Hepatic stellate cell (primary cell): ENCODE measurements at regions not wholly inside any gene's neighbourhood (a gene's known extent, or its start where the extent isn't known, plus 50 kb on each side); places are given as distances from the start of the nearest gene placed in this dataset.

ENCODE experiments used
- DNase-seq: peaks from one replicate; pipeline ENCODE4 v3.0.0; 2011; ENCODE audit warnings: low spot score

DNA sequence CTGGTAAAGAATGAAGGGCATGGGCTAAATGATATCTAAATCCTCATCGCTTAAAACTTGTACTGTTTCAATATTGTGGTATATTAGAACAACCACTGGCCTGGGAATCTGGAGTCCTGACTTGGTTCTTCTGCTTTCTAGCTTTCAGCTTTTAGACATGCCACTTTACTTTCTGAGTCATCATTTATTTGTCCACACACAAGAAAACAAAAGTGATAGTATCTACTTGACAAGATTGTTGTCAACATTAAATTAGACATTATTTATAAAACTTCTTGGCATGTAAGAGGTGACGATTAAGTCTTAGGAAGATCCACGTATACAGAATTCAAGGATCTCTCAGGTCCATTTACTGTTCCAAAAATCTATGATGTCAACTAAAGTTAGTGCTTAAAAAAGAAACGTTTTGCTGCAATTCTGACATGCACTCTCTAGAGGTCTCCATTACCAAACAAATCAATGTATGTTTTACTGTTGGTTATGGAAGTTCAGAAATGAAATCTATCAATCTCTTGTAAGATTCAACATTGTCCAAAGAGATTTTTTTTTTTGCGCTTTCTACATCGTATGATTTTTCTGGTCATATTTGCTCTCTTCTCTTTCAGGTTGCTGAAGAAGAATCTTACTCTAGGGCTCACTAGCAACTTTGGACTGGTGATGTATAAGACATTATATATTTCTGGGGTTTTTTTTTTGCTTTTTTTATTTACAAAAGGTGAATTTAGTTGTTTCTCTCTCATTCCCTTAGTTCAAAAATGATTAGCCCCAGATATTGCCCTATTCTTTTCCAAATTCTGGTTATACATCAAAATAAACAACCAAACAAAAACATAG is 53.6 kb upstream of the DYNC1I1 start:
- no peak for DNase-seq

DNA sequence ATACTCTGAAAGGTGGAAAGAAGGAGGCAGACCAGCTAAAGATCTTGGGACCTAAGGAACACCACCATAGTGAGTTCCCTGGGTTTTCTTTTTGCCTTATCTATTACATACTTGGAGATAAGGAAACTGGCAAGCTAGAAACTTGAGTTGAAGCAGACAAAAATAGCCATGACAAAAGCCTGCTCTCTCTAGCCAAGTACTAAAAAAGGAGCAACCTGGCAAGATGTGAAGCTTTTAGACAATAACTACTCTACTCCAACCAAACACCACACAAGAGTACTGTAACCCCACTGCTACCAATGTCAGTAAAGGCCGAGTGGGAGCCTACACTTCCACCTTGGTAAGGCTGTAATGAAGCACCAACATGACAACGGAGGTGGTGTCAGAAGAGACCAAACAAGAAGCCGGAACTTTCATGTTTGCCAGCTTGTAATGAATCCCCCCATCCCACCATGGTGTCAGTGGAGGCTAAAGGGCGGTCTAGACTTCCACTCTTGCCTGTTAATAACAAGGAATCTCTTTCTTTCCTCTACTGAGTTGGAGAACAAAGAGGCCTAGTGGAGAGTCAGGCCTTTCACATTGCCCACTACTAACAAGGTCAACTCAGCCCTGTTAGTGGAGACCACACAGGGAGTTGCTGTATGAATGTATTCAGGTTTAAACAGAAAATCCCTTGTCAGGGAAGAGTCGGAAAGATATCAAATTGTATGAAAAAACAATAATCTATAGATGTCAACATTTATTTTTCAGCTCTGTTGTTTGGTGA is 55.8 kb upstream of the DYNC1I1 start:
- no peak for DNase-seq

DNA sequence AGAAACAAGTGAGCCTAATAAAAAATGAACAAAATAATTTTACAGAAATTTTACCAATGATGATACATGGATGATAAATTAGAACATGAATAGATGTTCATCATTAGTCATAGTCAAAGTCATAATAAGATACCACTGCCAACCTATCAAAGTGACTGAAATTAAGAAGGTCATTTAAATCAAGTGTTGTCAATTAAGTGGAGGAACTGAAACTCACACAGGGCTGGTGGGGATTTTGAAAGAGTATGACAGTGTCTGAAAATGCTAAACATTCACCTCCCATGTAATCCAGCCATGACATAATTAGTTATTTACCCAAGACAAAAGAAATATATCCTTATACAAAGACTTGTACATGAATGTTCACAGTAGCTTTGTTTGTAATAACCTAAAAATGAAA is 57.1 kb upstream of the DYNC1I1 start:
- DNase-seq = no peak

DNA sequence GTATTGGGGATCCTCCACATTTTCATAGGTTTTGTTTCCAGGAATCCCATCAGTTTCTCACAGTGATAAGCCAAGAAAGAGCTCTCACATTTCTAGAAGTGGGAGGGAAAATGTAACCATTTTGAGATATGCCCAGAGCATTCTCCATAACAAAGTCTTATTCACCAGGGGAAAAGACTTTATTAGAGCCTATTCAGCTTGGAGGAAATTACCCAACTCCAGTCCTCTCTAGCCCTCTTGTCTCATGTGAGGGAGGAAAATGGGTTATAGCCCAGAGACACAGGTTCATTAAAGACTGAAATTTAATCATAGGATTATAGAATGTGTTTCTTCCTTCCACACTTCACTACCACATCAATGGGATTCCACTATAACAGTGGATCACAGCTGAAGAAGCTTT is 61.6 kb upstream of the DYNC1I1 start:
- no peak for DNase-seq

DNA sequence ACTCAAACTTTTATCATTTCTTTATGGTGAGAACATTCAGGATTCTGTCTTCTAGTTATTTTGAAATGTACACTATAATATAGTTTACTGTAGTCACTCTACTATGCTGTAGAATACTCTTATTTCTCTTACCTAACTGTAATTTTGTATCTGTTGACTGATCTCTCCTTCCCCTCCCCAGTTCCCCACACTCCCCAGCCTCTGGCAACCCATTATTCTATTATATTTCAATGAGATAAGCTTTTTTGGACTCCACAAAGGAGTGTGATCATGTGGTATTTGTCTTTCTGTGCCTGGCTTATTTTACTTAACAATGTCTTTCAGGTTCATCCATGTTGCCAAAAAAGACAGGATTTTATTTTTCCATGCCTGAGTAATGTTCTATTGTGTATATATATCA is 71.4 kb upstream of the DYNC1I1 start:
- no peak for DNase-seq

DNA sequence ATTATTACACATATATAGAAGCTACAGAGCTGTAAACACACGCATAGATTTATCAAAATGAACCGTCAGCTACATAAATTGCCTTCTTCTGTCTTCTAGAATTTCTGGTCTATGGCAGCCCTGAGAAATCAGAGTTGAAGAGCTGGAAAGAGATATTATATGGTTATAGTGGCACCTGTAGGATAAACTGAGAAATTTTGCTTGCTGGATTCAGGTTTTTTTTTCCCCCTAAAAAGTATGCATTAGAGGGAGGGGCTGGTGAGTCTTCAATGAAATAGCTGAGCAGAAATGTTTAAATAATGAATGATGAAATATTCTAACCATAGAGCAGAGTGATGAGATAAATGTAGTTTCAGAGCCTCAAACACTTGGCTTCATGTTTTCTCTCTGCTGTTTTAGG is 78.0 kb upstream of the DYNC1I1 start:
- DNase-seq = no peak

DNA sequence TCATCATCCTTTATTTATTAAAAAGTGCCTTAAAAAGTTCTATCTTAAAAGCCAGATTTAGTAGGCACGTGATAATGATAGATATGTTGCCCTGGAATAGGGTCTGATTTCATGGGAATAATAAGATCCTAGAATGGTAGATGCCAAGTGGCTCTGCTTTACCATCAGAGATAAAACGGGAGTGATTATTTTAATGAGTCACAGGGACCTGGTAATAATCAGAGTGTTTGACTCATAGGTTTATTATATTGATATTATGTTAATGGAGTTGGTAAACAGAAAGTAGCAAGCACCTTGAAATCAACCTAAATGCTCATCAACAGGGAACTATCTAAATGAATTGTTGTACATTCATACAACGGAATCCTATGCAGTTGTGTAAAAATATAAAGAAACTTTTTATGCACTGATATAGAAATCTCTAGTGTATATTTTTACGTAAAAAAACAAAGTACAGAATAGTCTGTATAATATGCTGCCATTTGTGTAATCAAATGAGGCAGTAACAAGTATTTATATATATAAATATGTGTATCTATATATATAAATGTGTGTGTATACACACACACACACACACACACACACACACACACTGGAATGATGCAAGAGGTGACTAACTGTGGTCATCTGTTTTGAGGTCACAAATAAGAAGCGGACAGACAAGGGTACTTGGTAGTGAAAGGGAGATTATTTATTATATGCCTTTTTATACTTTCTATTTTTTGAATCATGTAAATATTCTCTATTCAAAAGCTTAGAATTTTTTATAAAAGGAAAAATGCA is 78.6 kb upstream of the DYNC1I1 start:
- DNase-seq = no peak

DNA sequence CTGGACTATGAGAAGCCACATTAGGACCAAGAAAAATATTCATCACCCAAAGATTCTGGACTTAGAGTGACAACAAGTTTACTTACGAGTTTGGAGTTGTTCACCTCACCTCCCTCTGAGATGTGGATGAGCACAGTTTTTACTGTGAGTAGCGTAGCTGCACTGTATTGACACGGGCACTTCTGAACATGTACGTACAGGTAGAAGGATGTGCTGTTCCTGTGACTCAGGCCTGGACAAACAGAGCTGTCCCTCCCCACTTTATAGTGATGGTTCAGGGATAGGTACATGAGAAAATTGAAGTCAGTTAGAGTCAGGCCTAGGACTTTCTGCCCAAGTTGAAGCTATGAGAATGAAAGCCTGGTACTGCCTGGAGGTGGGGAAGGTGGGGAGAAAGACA is 80.9 kb upstream of the DYNC1I1 start:
- DNase-seq = no peak

DNA sequence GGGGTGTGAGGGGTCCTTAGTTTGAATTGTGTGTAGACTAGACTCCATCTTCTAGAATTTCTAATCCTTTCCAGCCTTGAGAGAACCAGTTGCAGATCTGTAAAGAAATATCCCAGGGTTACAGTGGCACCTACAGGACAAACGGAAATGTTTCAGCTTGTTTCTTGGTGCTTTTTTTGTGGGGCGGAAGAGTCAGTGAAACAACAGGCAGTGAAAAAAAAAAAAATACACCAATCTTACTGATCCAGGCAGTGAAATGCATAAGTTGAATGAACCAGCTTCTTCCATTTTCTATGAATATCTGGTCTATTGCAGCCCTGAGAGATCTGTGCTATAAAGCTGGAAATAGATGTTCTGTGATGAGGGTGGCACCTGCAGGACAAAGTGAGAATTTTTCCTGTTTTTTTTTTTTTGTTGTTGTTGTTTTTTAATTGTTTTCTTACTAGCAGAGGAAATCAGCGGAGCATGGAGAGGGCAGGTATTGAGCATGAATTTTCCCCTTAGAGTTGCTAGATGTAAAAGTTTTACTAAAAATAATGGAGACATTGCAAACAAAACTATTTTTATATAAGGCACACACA is 81.9 kb upstream of the DYNC1I1 start:
- DNase-seq = peak; percentile 2

DNA sequence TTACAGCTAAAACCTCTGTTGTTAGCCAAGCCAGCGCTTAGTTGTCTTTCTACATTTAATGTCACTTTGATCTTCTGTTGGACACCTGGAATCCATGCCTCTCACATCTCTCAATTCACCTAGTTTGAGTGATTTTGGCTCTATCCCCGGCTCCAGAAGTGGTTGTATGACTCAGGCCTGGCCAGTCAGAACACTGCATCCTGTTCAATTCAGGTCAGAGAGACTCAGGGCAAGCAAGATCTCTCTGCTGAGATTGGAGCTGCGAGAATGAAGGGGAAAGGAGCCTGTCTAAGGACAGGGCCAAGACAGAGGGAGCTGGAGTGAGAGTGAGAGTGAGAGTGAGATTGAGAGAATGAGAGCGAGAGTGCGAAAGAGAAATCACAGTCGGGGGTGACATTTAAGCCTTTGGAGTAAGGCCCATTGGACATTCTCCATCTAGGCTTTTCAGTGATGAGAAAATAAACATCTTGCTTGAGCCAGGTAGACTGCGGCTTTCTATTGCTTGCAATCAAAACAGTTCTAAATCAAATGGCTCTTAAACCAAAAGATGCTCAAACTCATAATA is 83.3 kb upstream of the DYNC1I1 start:
- DNase-seq = no peak

DNA sequence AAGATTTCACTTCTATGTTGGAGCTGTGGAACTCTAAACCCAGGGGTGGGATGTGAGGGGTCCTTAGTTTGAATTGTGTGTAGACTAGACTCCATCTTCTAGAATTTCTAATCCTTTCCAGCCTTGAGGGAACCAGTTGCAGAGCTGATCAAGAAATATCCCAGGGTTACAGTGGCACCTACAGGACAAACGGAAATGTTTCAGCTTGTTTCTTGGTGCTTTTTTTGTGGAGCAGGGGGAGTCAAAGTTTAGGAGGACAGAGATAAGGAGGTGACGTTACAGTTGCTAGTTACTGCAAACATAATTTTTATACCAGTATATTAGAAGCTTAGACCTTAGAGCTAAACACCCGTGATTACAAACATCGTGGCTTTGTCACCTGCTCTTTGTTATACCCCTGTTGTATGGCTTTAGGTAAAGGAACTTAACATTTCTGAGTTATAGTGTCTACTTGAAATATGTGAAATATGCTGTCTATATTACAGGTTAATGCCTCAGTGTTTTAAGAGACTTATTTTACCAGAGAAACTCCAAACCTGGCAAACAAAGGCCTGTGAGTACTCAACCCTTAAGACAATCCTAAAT is 84.5 kb upstream of the DYNC1I1 start:
- peak; percentile 8 for DNase-seq

DNA sequence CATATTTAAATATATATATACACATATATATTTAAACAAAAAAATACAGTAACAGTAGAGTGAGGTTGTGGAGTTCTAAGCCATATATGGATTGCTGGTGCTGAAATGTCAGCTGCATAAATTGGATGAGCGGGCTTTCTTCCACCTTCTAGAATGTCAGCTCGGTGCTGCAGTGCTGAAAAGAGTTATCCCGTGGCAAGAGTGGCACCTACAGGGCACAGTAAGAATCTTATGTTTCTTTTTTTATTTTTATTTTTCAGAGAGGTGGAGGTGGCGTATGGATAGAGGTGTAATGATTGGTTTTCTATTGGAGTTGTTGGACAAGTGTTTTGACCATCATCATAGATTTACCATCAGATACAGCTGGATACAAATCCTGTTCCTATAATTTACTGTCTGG is 86.2 kb upstream of the DYNC1I1 start:
- DNase-seq = peak; percentile 4

DNA sequence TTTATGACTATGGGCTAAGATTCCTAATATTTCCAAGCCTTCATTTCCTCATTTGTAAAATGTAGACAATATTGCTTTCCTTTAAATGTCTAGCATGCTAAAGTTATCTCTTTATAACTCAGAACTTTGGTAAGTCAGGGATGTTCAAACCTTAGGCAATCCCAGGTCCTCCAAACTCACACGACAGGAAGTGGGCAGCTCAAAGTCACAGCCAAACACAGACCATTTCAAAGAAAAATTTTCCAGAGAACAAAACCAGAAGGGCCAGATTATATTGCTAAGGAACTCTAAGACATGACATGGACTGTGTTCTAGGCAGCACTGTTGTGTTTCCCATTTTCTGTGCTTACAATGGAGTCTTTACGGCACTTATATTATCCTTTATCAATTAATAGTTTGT is 87.8 kb upstream of the DYNC1I1 start:
- no peak for DNase-seq

DNA sequence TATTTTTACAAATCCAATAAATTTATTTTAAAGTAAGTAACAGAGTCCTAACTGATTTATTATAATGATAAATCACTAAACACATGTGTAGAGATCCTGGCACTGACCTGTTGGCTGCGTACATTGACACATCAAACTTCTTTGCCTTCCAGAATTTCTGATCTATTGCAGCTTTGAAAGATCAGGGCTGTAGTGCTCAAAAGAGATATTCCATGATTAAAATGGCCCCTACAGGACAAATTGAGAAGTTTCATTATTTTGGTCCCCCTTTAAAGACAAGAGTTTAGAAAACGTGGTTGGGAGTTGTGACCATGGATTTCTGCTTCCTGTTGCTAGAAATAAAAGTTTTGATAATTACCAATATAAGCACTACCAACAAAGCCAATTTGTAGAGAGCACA is 87.7 kb upstream of the PDK4 start:
- no peak for DNase-seq

DNA sequence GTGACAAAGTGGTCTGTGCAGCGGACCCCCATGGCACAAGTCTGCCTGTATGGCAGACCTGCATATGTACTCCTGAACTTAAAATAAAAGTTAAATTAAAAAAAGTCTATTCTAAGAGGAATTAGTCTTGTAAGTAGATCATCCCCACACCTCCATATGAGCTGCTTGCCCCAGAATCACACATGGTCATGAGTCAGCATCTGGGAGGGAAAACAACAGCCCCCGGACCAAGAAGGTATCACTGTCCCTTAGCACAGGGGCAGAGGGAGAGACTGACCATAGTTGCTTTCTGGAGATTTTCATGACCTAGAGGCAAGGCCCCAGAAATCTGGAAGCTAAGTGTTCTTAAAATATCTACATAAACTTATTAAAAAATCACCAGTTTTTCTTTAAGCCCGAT is 86.6 kb upstream of the PDK4 start:
- DNase-seq = no peak

DNA sequence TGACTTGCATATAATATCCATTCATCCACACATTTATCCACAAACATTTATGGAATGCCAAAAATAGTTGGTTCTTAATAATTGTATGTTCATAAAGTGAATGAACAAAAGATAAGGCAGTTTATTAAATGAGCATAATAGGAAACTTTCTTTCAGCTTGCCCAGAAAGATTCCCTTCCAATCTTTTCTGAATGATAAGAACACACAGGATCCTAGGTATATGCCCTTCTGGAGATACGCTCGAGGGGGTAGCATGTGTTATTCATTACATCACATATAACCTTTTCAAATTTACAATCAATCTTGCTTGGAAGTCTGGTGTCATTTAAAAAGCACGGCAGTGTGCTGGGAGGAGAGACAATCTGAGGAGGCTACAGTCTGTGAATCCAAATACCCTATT is 80.4 kb upstream of the PDK4 start:
- no peak for DNase-seq

DNA sequence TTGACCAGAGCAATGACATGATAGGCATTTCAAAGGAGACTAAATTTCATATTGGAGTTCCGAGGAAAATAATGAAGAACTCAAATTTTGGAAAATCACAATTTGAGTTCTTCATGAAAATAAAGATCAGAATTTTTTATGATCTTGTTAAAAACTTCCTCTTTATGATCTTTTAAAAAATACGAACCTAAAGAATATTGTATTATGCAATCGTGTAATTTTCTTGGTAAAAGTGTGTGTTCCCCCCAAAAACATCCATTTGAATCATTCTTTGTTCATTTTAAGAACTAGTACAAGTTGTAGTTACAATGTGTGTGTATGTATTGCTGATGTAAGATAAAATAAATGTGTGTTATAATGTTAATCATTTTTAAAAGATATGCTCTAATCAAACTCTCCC is 79.3 kb upstream of the PDK4 start:
- DNase-seq = no peak

DNA sequence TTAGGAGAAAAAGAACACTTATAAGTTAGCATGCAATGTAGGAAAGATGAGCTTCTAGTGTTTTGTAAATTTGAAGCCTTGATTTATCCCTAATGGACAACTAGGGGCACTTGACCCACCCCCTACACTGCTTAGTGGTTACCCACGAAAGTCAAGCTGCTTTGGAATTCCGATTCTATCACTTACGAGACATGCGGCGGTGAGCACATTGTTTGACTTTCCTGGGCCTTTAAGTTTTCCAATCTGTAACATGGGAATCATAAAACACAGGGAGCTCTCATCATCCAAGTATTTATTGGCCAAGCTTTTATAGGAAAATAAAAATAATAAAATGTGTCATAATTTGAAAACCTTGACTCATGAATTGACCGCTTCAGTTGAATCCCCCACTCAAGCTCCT is 78.7 kb upstream of the PDK4 start:
- DNase-seq = no peak

DNA sequence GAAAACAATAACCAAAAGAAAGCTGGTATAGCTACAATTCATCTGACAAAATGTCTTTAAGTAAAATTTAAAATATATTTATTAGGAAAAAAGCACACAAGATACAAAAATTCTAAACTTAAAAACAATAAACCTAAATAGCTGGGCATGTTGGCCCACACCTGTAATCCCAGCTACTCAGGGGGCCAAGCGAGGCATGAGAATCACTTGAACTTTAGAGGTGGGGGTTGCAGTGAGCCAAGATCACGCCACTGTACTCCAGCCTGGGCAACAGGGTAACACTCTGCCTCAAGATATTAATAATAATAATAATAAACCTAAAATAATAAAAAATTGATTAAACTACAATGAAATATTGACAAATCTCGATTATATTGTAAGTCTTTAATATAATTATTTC is 77.8 kb upstream of the PDK4 start:
- DNase-seq = no peak

DNA sequence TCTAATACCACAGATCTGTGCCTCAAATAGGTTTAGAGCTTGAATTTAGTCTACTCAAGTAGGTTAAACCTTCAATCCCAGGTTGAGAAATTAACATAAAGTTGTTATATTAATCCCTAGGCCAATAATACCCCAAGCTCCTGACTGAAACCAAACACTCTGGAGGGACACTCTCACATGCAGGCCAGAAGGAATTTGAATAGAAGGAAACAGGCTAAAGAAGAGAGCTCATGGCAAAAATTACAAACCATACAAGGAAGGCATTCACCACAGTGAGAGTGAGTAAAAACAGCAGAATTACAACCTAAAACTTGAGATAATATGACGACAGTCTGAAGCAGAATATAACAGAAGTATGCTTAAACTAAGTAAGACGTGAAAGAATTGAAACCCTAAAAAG is 76.1 kb upstream of the PDK4 start:
- no peak for DNase-seq

DNA sequence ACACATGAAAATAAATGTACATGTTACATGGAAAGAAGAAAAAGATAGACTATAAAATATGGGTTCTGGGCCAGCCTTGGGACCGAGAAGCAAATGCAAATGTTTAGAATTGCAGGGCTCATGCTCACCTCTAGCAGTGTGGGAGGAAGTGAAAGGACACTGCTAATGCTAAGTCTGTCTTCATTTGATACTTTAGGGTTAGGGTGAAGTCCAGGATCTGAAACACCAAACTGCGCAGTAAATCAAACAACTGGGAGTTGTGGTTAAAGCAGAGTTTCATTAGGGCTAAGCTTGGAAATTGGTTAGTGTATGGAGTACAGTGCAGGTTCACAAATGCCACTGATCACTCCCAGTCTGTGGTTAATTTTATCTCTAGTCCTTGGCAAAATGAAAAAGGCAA is 73.2 kb upstream of the PDK4 start:
- no peak for DNase-seq

DNA sequence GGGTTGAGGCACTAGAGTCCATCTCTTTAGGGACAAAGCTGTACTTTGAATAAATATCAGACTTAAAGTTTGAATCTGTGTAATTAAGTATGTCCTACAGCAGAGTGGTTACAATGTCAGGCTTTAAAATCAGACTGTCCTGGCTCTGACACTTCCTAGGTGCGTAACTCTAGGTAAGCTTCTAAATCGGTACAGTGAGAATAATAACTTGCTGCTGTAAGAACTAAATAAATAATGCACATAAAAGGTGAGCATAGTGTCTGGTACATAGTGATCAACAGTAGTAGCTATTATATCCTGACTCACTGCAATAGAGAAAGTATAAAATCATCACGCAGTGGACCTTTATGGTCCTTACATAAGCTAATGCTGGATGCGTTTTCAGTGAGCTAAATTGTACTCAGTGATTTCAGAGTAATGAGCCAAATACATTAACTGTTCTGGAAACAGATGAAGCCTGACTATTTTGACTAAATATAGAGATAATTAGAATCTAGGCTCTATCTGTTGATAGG is 72.2 kb upstream of the PDK4 start:
- DNase-seq = no peak
